ENCODE measurements at regions not wholly inside any gene's neighbourhood (a gene's known extent, or its start where the extent isn't known, plus 50 kb on each side); places are given as distances from the start of the nearest gene placed in this dataset.
A peak's percentile ranks its signal among the peaks of the same experiment; 100 is the strongest.
"Not testable (repeated sequence)": the region's sequence is repeated elsewhere in the genome, so short reads cannot be mapped to it uniquely, and the experiment has no call there.

- H3K4me1 Mint-ChIP-seq: peaks cover 0 to 13% (median 0%) of the 10 kb centered on the region in 3 donors
- H3K4me3 Mint-ChIP-seq: no peak overlapping the region
- H3K9me3 Mint-ChIP-seq: peaks cover 0 to 2% (median 0%) of the 10 kb centered on the region in 7 donors
- H3K27ac Mint-ChIP-seq: no peak overlapping the region
- no peaks in the 10 kb centered on the region for H3K27me3 Mint-ChIP-seq
- ATAC-seq (ENCODE audit: low read depth in 2 of 2) (no peak), DNase-seq (no peak)
- H3K36me3 Mint-ChIP-seq: no peaks in the 10 kb centered on the region
Measured at GRCh38 chr22:22067192-22067591, 84.6 kb upstream of the TOP3B start.

GRCh38 chr22:22064580-22064979 lies 82.0 kb upstream of the TOP3B start:
- Mint-ChIP-seq H3K9me3 (no peaks in the 10 kb centered on the region), H3K36me3 (no peaks in the 10 kb centered on the region), H3K27me3 (no peaks in the 10 kb centered on the region), H3K27ac (no peak overlapping the region), H3K4me3 (no peak overlapping the region), H3K4me1 (peaks cover 12 to 20% (median 16%) of the 10 kb centered on the region in 3 donors)
- DNase-seq (no peak), ATAC-seq (ENCODE audit: low read depth in 2 of 2) (no peak)

GRCh38 chr22:22062306-22062793 lies 79.8 kb upstream of the TOP3B start:
- DNase-seq: no peak

GRCh38 chr22:22061085-22062077 lies 78.8 kb upstream of the TOP3B start:
- H3K9me3 Mint-ChIP-seq: no peaks in the 10 kb centered on the region
- H3K27ac Mint-ChIP-seq: peak overlapping the region in 1 of 6 donors; percentile 62
- DNase-seq (no peak), ATAC-seq (ENCODE audit: low read depth in 2 of 2) (peak in 1 of 2 donors; percentile 38)
- peaks cover 0 to 4% (median 0%) of the 10 kb centered on the region in 3 donors for H3K27me3 Mint-ChIP-seq
- no peaks in the 10 kb centered on the region for H3K36me3 Mint-ChIP-seq
- peak overlapping the region in 3 of 8 donors; percentile 8 to 66 (median 53) for H3K4me3 Mint-ChIP-seq
- H3K4me1 Mint-ChIP-seq: peaks cover 26 to 37% (median 33%) of the 10 kb centered on the region in 3 donors

More at GRCh38 chr22:22062306-22062793, 79.8 kb upstream of the TOP3B start:
- ATAC-seq (ENCODE audit: low read depth in 2 of 2): no peak
- Mint-ChIP-seq H3K36me3 (no peaks in the 10 kb centered on the region), H3K27ac (no peak overlapping the region), H3K4me1 (peaks cover 26 to 37% (median 32%) of the 10 kb centered on the region in 3 donors), H3K27me3 (peaks cover 0 to 4% (median 0%) of the 10 kb centered on the region in 3 donors), H3K4me3 (no peak overlapping the region), H3K9me3 (no peaks in the 10 kb centered on the region)

GRCh38 chr22:22060200-22061084 lies 77.9 kb upstream of the TOP3B start:
- ATAC-seq (ENCODE audit: low read depth in 2 of 2) (peak; percentile 74 to 78), DNase-seq (peak; percentile 55)
- peaks cover 0 to 4% (median 0%) of the 10 kb centered on the region in 3 donors for H3K27me3 Mint-ChIP-seq
- peaks cover 26 to 37% (median 33%) of the 10 kb centered on the region in 3 donors for H3K4me1 Mint-ChIP-seq
- no peaks in the 10 kb centered on the region for H3K36me3 Mint-ChIP-seq
- peak overlapping the region in 2 of 6 donors; percentile 44 to 49 for H3K27ac Mint-ChIP-seq
- H3K9me3 Mint-ChIP-seq: peaks cover 0 to 1% (median 0%) of the 10 kb centered on the region in 7 donors
- H3K4me3 Mint-ChIP-seq: peak overlapping the region in 1 of 8 donors; percentile 66

GRCh38 chr22:22059291-22060002 lies 76.9 kb upstream of the TOP3B start:
- Mint-ChIP-seq H3K27ac (peak overlapping the region in 2 of 6 donors; percentile 8 to 11), H3K4me1 (peaks cover 26 to 37% (median 33%) of the 10 kb centered on the region in 3 donors), H3K9me3 (peaks cover 0 to 1% (median 0%) of the 10 kb centered on the region in 7 donors), H3K36me3 (no peaks in the 10 kb centered on the region), H3K27me3 (peaks cover 0 to 4% (median 0%) of the 10 kb centered on the region in 3 donors), H3K4me3 (peak overlapping the region in 2 of 8 donors; percentile 0 to 29)
- no peak for DNase-seq
- no peak for ATAC-seq (ENCODE audit: low read depth in 2 of 2)

- Mint-ChIP-seq H3K9me3 (peaks cover 0 to 1% (median 0%) of the 10 kb centered on the region in 7 donors), H3K27me3 (peaks cover 0 to 4% (median 0%) of the 10 kb centered on the region in 3 donors), H3K27ac (peak overlapping the region in 5 of 6 donors; percentile 3 to 88 (median 59)), H3K4me3 (peak overlapping the region in 5 of 8 donors; percentile 6 to 77 (median 64)), H3K4me1 (peaks cover 26 to 37% (median 33%) of the 10 kb centered on the region in 3 donors), H3K36me3 (no peaks in the 10 kb centered on the region)
- ATAC-seq (ENCODE audit: low read depth in 2 of 2): peak; percentile 82 to 84
- no peak for DNase-seq
Measured at GRCh38 chr22:22058633-22059290, 76.2 kb upstream of the TOP3B start.

- H3K4me3 Mint-ChIP-seq: peak overlapping the region in 5 of 8 donors; percentile 1 to 77 (median 64)
- DNase-seq (no peak), ATAC-seq (ENCODE audit: low read depth in 2 of 2) (no peak)
- H3K9me3 Mint-ChIP-seq: peaks cover 0 to 4% (median 0%) of the 10 kb centered on the region in 7 donors
- H3K36me3 Mint-ChIP-seq: no peaks in the 10 kb centered on the region
- H3K27ac Mint-ChIP-seq: peak overlapping the region in 2 of 6 donors; percentile 8 to 88
- peaks cover 0 to 4% (median 0%) of the 10 kb centered on the region in 3 donors for H3K27me3 Mint-ChIP-seq
- H3K4me1 Mint-ChIP-seq: peaks cover 26 to 37% (median 33%) of the 10 kb centered on the region in 3 donors
Measured at GRCh38 chr22:22057617-22058378, 75.2 kb upstream of the TOP3B start.

GRCh38 chr22:22056809-22057594 lies 74.4 kb upstream of the TOP3B start:
- DNase-seq; H3K27me3 Mint-ChIP-seq; H3K36me3 Mint-ChIP-seq; H3K27ac Mint-ChIP-seq; H3K9me3 Mint-ChIP-seq; ATAC-seq (ENCODE audit: low read depth in 2 of 2): not testable (repeated sequence)
- peaks cover 26 to 37% (median 33%) of the 10 kb centered on the region in 3 donors for H3K4me1 Mint-ChIP-seq
- peak overlapping the region in 1 of 8 donors; percentile 30 for H3K4me3 Mint-ChIP-seq

- H3K27ac Mint-ChIP-seq; ATAC-seq (ENCODE audit: low read depth in 2 of 2); H3K36me3 Mint-ChIP-seq; H3K27me3 Mint-ChIP-seq; H3K9me3 Mint-ChIP-seq; H3K4me1 Mint-ChIP-seq; H3K4me3 Mint-ChIP-seq; DNase-seq: not testable (repeated sequence)
Measured at GRCh38 chr22:22052548-22053139, 70.1 kb upstream of the TOP3B start.

- not testable (repeated sequence) for DNase-seq; H3K27ac Mint-ChIP-seq; H3K4me1 Mint-ChIP-seq; H3K4me3 Mint-ChIP-seq; ATAC-seq (ENCODE audit: low read depth in 2 of 2); H3K36me3 Mint-ChIP-seq; H3K9me3 Mint-ChIP-seq; H3K27me3 Mint-ChIP-seq
Measured at GRCh38 chr22:22051032-22051431, 68.4 kb upstream of the TOP3B start.
